CD1c-positive myeloid dendritic cell (primary cell): ENCODE measurements at regions not wholly inside any gene's neighbourhood (a gene's known extent, or its start where the extent isn't known, plus 50 kb on each side); places are given as distances from the start of the nearest gene placed in this dataset.
"Not testable (repeated sequence)": the region's sequence is repeated elsewhere in the genome, so short reads cannot be mapped to it uniquely, and the experiment has no call there.

Source experiments
- DNase-seq: peaks from one replicate; pipeline ENCODE4 v3.0.0-alpha.2; 2016; ENCODE audit errors: extremely low spot score

- DNase-seq = not testable (repeated sequence)
Observed at GRCh38 chr15:92804610-92804936, 95.6 kb upstream of the CHD2 start.

GRCh38 chr15:92805080-92805690, 94.9 kb upstream of the CHD2 start:
- no peak for DNase-seq

- not testable (repeated sequence) for DNase-seq
Observed at GRCh38 chr15:92806171-92806570, 94.0 kb upstream of the CHD2 start.

- no peak for DNase-seq
Observed at GRCh38 chr15:92806763-92807162, 93.4 kb upstream of the CHD2 start.

GRCh38 chr15:92807971-92808571, 92.1 kb upstream of the CHD2 start:
- DNase-seq = peak; percentile 76

- peak; percentile 39 for DNase-seq
Observed at GRCh38 chr15:92808598-92809063, 91.5 kb upstream of the CHD2 start.

- peak; percentile 99 for DNase-seq
Observed at GRCh38 chr15:92809064-92809879, 90.9 kb upstream of the CHD2 start.

GRCh38 chr15:92809880-92810361, 90.2 kb upstream of the CHD2 start:
- DNase-seq = peak; percentile 77

- DNase-seq = peak; percentile 26
Observed at GRCh38 chr15:92810418-92811138, 89.5 kb upstream of the CHD2 start.

GRCh38 chr15:92811148-92811913, 88.8 kb upstream of the CHD2 start:
- DNase-seq = no peak

GRCh38 chr15:92812271-92812670, 87.9 kb upstream of the CHD2 start:
- no peak for DNase-seq

GRCh38 chr15:92813485-92813884, 86.6 kb upstream of the CHD2 start:
- peak; percentile 40 for DNase-seq

- DNase-seq = peak; percentile 69
Observed at GRCh38 chr15:92817339-92817886, 82.7 kb upstream of the CHD2 start.

- DNase-seq = no peak
Observed at GRCh38 chr15:92818651-92819277, 81.4 kb upstream of the CHD2 start.

GRCh38 chr15:92819278-92820235, 80.6 kb upstream of the CHD2 start:
- DNase-seq = no peak

- DNase-seq = peak; percentile 96
Observed at GRCh38 chr15:92820236-92821021, 79.7 kb upstream of the CHD2 start.

- DNase-seq = peak; percentile 72
Observed at GRCh38 chr15:92821491-92822116, 78.5 kb upstream of the CHD2 start.
